ENCODE measurements at regions not wholly inside any gene's neighbourhood (a gene's known extent, or its start where the extent isn't known, plus 50 kb on each side); places are given as distances from the start of the nearest gene placed in this dataset.

DNA sequence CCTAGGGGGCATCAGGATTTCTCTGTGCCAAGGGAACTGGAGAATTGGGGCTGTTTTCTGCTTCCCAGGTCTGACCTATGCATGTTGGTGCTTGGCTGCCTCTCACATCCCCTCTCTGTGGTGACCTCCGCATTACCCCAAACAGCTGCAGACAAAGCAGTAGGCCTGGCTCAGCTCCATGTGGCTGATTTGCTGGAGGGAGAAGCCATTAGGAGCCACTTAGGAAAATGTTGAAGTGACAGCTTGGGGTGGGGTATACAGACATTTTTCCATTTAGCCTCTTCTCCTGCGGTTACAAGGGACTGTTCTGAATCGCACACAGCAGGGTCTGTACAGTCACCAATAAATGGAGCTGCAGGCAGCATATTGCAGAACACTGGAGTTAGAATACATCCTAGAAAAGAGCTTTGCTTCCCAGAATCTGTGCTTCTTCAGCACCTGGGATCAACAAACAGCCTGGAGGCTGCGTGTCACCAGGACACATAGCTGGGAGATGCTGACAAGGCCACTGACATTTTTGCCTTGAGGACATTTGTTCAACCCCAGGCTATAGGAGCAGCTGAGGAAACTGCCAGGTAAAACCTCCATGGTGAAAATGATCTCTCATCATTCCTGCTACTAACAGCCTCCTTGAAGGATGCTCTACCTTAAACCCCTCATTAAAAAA, 335.3 kb downstream of the DIRAS2 start:
- no peaks in the 10 kb centered on the region for H4K20me1 ChIP-seq (ENCODE audit: low read depth, low read length)
- no peak overlapping the region for H3K4me3 ChIP-seq (ENCODE audit: insufficient read depth, low read length, poor library complexity, severe bottlenecking)
- no peaks in the 10 kb centered on the region for H3K9me2 ChIP-seq (replicated peaks; ENCODE audit: insufficient read depth, low read length)
- H3K9me3 ChIP-seq (ENCODE audit: insufficient read depth, low read length): no peaks in the 10 kb centered on the region
- no peak overlapping the region for H3K9ac ChIP-seq (ENCODE audit: low read length)
- no peak overlapping the region for H3K4me2 ChIP-seq (ENCODE audit: low read depth, low read length, poor library complexity, severe bottlenecking)
- H3F3A ChIP-seq (ENCODE audit: insufficient read depth): no peaks in the 10 kb centered on the region
- no peak overlapping the region for H2AFZ ChIP-seq (ENCODE audit: low read depth, low read length, severe bottlenecking)
- TF ChIP-seq, protein P1, sequence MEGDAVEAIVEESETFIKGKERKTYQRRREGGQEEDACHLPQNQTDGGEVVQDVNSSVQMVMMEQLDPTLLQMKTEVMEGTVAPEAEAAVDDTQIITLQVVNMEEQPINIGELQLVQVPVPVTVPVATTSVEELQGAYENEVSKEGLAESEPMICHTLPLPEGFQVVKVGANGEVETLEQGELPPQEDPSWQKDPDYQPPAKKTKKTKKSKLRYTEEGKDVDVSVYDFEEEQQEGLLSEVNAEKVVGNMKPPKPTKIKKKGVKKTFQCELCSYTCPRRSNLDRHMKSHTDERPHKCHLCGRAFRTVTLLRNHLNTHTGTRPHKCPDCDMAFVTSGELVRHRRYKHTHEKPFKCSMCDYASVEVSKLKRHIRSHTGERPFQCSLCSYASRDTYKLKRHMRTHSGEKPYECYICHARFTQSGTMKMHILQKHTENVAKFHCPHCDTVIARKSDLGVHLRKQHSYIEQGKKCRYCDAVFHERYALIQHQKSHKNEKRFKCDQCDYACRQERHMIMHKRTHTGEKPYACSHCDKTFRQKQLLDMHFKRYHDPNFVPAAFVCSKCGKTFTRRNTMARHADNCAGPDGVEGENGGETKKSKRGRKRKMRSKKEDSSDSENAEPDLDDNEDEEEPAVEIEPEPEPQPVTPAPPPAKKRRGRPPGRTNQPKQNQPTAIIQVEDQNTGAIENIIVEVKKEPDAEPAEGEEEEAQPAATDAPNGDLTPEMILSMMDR (IDR thresholded peaks at IDR 0.05; ENCODE audit: insufficient read depth, low read length, poor library complexity, severe bottlenecking): no peak
- TF ChIP-seq EZH2phosphoT487 (conservative IDR thresholded peaks at IDR 0.05; ENCODE audit: low read length): no peak
- no peak overlapping the region for H3K27ac ChIP-seq (ENCODE audit: low read depth, low read length)
- H3K27me3 ChIP-seq (ENCODE audit: low read length): no peaks in the 10 kb centered on the region
- no peaks in the 10 kb centered on the region for H3K36me3 ChIP-seq (ENCODE audit: low read length)
- H3K79me2 ChIP-seq (ENCODE audit: insufficient read depth, low read length): no peaks in the 10 kb centered on the region

DNA sequence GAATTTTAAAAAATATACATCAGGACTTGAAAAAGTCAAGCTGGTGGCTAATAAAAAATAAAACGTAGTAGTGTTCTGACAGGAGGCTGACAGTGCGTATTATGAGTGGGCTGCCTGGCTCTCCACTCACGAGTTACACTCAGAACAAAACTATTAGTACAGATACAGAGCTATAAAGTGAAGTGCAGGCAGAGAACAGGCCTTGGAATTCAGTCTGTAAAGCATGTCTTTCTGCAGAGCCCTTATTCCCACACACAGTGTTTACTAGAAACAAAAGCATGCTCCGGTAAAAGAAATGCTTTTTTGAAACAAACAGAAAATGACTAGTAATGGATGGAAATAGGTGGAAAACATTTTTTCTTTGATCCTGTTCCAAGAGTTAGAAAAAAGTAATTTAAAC, 334.7 kb downstream of the DIRAS2 start:
- Histone ChIP-seq H3F3A (ENCODE audit: insufficient read depth) (no peaks in the 10 kb centered on the region), H3K27ac (ENCODE audit: low read depth, low read length) (no peak overlapping the region), H3K79me2 (ENCODE audit: insufficient read depth, low read length) (no peaks in the 10 kb centered on the region), H3K4me3 (ENCODE audit: insufficient read depth, low read length, poor library complexity, severe bottlenecking) (no peak overlapping the region), H4K20me1 (ENCODE audit: low read depth, low read length) (no peaks in the 10 kb centered on the region), H3K27me3 (ENCODE audit: low read length) (no peaks in the 10 kb centered on the region), H3K9me2 (replicated peaks; ENCODE audit: insufficient read depth, low read length) (no peaks in the 10 kb centered on the region), H3K36me3 (ENCODE audit: low read length) (no peaks in the 10 kb centered on the region), H2AFZ (ENCODE audit: low read depth, low read length, severe bottlenecking) (no peak overlapping the region), H3K9me3 (ENCODE audit: insufficient read depth, low read length) (no peaks in the 10 kb centered on the region), H3K4me2 (ENCODE audit: low read depth, low read length, poor library complexity, severe bottlenecking) (no peak overlapping the region), H3K9ac (ENCODE audit: low read length) (no peak overlapping the region)
- TF ChIP-seq, protein P1 (IDR thresholded peaks at IDR 0.05; ENCODE audit: insufficient read depth, low read length, poor library complexity, severe bottlenecking): no peak

DNA sequence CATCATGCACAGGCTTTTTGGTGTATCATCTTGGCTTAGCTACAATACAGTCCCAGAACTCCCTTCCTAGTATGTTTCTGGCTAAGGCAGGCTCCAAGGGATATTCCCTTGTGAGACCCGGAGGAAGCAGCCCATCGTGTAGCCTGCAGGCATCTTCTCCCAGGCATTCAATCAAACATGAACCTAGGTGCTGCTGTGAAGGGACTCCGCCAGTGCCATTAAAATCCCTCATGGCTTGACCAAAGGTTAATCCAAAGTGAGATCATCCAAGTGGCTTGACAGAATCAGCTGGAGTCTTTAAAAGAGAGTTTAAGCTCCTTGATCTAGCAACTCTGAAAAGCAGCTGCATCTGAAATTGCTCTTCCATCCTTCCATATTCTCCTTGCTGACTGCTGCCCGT, 333.9 kb downstream of the DIRAS2 start:
- TF ChIP-seq EZH2phosphoT487 (conservative IDR thresholded peaks at IDR 0.05; ENCODE audit: low read length): no peak
- TF ChIP-seq, protein P1 (IDR thresholded peaks at IDR 0.05; ENCODE audit: insufficient read depth, low read length, poor library complexity, severe bottlenecking): no peak
- Histone ChIP-seq H3K4me3 (ENCODE audit: insufficient read depth, low read length, poor library complexity, severe bottlenecking) (no peak overlapping the region), H3K4me2 (ENCODE audit: low read depth, low read length, poor library complexity, severe bottlenecking) (no peak overlapping the region), H3K79me2 (ENCODE audit: insufficient read depth, low read length) (no peaks in the 10 kb centered on the region), H3K9ac (ENCODE audit: low read length) (no peak overlapping the region), H3F3A (ENCODE audit: insufficient read depth) (no peaks in the 10 kb centered on the region), H3K27ac (ENCODE audit: low read depth, low read length) (no peak overlapping the region), H3K9me3 (ENCODE audit: insufficient read depth, low read length) (no peaks in the 10 kb centered on the region), H3K36me3 (ENCODE audit: low read length) (no peaks in the 10 kb centered on the region), H3K9me2 (replicated peaks; ENCODE audit: insufficient read depth, low read length) (no peaks in the 10 kb centered on the region), H4K20me1 (ENCODE audit: low read depth, low read length) (no peaks in the 10 kb centered on the region), H3K27me3 (ENCODE audit: low read length) (no peaks in the 10 kb centered on the region), H2AFZ (ENCODE audit: low read depth, low read length, severe bottlenecking) (no peak overlapping the region)

All from SU-DHL-6 (cell line).